ENCODE measurements at regions not wholly inside any gene's neighbourhood (a gene's known extent, or its start where the extent isn't known, plus 50 kb on each side); places are given as distances from the start of the nearest gene placed in this dataset.

- H3K27me3 ChIP-seq, result no peaks in the 10 kb centered on the region
- H3K4me1 ChIP-seq, result no peaks in the 10 kb centered on the region
- ATAC-seq (no peak), DNase-seq (no peak)
- no peak overlapping the region for H3K4me3 ChIP-seq
- H3K36me3 ChIP-seq, result no peaks in the 10 kb centered on the region
- TF ChIP-seq, protein P1, sequence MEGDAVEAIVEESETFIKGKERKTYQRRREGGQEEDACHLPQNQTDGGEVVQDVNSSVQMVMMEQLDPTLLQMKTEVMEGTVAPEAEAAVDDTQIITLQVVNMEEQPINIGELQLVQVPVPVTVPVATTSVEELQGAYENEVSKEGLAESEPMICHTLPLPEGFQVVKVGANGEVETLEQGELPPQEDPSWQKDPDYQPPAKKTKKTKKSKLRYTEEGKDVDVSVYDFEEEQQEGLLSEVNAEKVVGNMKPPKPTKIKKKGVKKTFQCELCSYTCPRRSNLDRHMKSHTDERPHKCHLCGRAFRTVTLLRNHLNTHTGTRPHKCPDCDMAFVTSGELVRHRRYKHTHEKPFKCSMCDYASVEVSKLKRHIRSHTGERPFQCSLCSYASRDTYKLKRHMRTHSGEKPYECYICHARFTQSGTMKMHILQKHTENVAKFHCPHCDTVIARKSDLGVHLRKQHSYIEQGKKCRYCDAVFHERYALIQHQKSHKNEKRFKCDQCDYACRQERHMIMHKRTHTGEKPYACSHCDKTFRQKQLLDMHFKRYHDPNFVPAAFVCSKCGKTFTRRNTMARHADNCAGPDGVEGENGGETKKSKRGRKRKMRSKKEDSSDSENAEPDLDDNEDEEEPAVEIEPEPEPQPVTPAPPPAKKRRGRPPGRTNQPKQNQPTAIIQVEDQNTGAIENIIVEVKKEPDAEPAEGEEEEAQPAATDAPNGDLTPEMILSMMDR (IDR thresholded peaks at IDR 0.05), result no peak
- no peak overlapping the region for H3K27ac ChIP-seq
- intact Hi-C loops (cut with DNase I), result no loop called here
- H3K9me3 ChIP-seq, result no peaks in the 10 kb centered on the region
Observed at GRCh38 chr2:48870503-48870902, 115.0 kb upstream of the LHCGR start.

- TF ChIP-seq, protein P1 (IDR thresholded peaks at IDR 0.05), result no peak
- peak; percentile 77 for ATAC-seq
- no peak overlapping the region for H3K27ac ChIP-seq
- no peaks in the 10 kb centered on the region for H3K4me1 ChIP-seq
- H3K4me3 ChIP-seq, result no peak overlapping the region
- H3K27me3 ChIP-seq, result no peaks in the 10 kb centered on the region
- no peaks in the 10 kb centered on the region for H3K9me3 ChIP-seq
- no peak for DNase-seq
- intact Hi-C loops (cut with DNase I), result no loop called here
- H3K36me3 ChIP-seq, result no peaks in the 10 kb centered on the region
Observed at GRCh38 chr2:48865704-48866103, 110.2 kb upstream of the LHCGR start.

- no peaks in the 10 kb centered on the region for H3K27me3 ChIP-seq
- no peak for ATAC-seq
- TF ChIP-seq, protein P1 (IDR thresholded peaks at IDR 0.05), result no peak
- intact Hi-C loops (cut with DNase I), result no loop called here
- no peak for DNase-seq
- H3K27ac ChIP-seq, result no peak overlapping the region
- no peaks in the 10 kb centered on the region for H3K9me3 ChIP-seq
- no peaks in the 10 kb centered on the region for H3K36me3 ChIP-seq
- no peak overlapping the region for H3K4me3 ChIP-seq
- no peaks in the 10 kb centered on the region for H3K4me1 ChIP-seq
Observed at GRCh38 chr2:48860380-48860779, 104.9 kb upstream of the LHCGR start.

DNA sequence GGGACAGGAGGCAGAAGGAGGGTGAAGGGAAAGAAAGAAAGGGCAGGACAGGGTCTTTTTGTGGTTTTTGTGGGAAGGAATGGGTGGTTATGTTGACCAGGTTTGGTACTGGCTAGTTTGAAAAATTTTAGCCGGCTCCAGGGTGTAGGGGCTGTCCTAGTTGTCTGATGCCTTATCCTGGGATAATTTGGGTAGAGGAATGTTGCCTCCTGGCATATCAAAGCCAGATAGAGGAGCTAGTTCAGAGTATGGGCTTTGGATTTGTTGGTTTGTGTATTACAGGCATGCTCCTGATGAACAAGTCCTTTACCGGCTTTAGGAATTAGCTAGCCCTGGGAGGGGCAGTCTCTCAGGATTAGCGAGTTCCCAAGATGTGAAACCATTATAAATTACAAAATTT lies 101.1 kb upstream of the LHCGR start:
- Histone ChIP-seq H3K4me3 (no peak overlapping the region), H3K4me1 (no peaks in the 10 kb centered on the region), H3K36me3 (no peaks in the 10 kb centered on the region), H3K27me3 (no peaks in the 10 kb centered on the region), H3K9me3 (no peaks in the 10 kb centered on the region), H3K27ac (no peak overlapping the region)
- TF ChIP-seq, protein P1 (IDR thresholded peaks at IDR 0.05), result no peak
- intact Hi-C loops (cut with DNase I), result no loop called here
- ATAC-seq (no peak), DNase-seq (no peak)

GRCh38 chr2:48856144-48856543 lies 100.6 kb upstream of the LHCGR start:
- Histone ChIP-seq H3K27ac (no peak overlapping the region), H3K27me3 (no peaks in the 10 kb centered on the region), H3K4me1 (no peaks in the 10 kb centered on the region), H3K9me3 (no peaks in the 10 kb centered on the region), H3K36me3 (no peaks in the 10 kb centered on the region), H3K4me3 (no peak overlapping the region)
- ATAC-seq, result peak; percentile 73
- intact Hi-C loops (cut with DNase I), result no loop called here
- TF ChIP-seq, protein P1 (IDR thresholded peaks at IDR 0.05), result no peak
- no peak for DNase-seq

- H3K27me3 ChIP-seq, result no peaks in the 10 kb centered on the region
- DNase-seq (no peak), ATAC-seq (no peak)
- no peaks in the 10 kb centered on the region for H3K4me1 ChIP-seq
- intact Hi-C loops (cut with DNase I), result no loop called here
- H3K4me3 ChIP-seq, result no peak overlapping the region
- H3K36me3 ChIP-seq, result no peaks in the 10 kb centered on the region
- TF ChIP-seq, protein P1 (IDR thresholded peaks at IDR 0.05), result no peak
- H3K9me3 ChIP-seq, result no peaks in the 10 kb centered on the region
- no peak overlapping the region for H3K27ac ChIP-seq
Observed at GRCh38 chr2:48855142-48855541, 99.6 kb upstream of the LHCGR start.

Measured in upper lobe of right lung (tissue), 1 donor.